Fibroblast of mammary gland (primary cell): ENCODE measurements at regions not wholly inside any gene's neighbourhood (a gene's known extent, or its start where the extent isn't known, plus 50 kb on each side); places are given as distances from the start of the nearest gene placed in this dataset.

Experiments
- DNase-seq: peaks from one replicate; pipeline ENCODE4 v3.0.0-alpha.2; 2010; ENCODE audit warnings: low read depth
- H3K4me3 ChIP-seq: 2 replicates; pipeline ENCODE4 v1.5.1; 2011; ENCODE audit warnings: low read depth, mild to moderate bottlenecking, low read length, moderate library complexity; ENCODE audit not compliant: control insufficient read depth
- CTCF ChIP-seq: conservative IDR thresholded peaks from 2 replicates; pipeline ENCODE4 v1.5.1; 2011; ENCODE audit warnings: low read depth, low read length, inconsistent platforms; ENCODE audit not compliant: control insufficient read depth, insufficient read depth

GRCh38 chr6:97668716-97669115 lies 385.7 kb upstream of the MMS22L start:
- TF ChIP-seq CTCF = no peak
- DNase-seq = no peak
- H3K4me3 ChIP-seq = no peak overlapping the region

- H3K4me3 ChIP-seq = no peak overlapping the region
- TF ChIP-seq CTCF = no peak
- DNase-seq = no peak
Observed at GRCh38 chr6:97669191-97670031, 386.4 kb upstream of the MMS22L start.

GRCh38 chr6:97674802-97675201 lies 391.8 kb upstream of the MMS22L start:
- TF ChIP-seq CTCF = no peak
- no peak for DNase-seq
- H3K4me3 ChIP-seq = no peak overlapping the region

- H3K4me3 ChIP-seq = no peak overlapping the region
- no peak for TF ChIP-seq CTCF
- no peak for DNase-seq
Observed at GRCh38 chr6:97677626-97678025, 394.6 kb upstream of the MMS22L start.

- no peak for DNase-seq
- no peak for TF ChIP-seq CTCF
- H3K4me3 ChIP-seq = no peak overlapping the region
Observed at GRCh38 chr6:97687916-97688315, 404.9 kb upstream of the MMS22L start.

- no peak overlapping the region for H3K4me3 ChIP-seq
- no peak for DNase-seq
- TF ChIP-seq CTCF = no peak
Observed at GRCh38 chr6:97689078-97689754, 406.2 kb upstream of the MMS22L start.
